ENCODE measurements at regions not wholly inside any gene's neighbourhood (a gene's known extent, or its start where the extent isn't known, plus 50 kb on each side); places are given as distances from the start of the nearest gene placed in this dataset.

GRCh38 chr15:53837263-53837662, 77.8 kb upstream of the WDR72 start:
- no peak for TF ChIP-seq FOXP2 (optimal IDR thresholded peaks at IDR 0.05; ENCODE audit: borderline replicate concordance, extremely low read depth, extremely low read length, insufficient read depth)
- TF ChIP-seq REST (IDR thresholded peaks at IDR 0.05; ENCODE audit: insufficient read depth in 1 of 2, low read depth in 2 of 2, low read length in 2 of 2), result peak in 1 of 2 experiments; percentile 48; a peak in 2 of 4 replicates
- no peak for TF ChIP-seq SIN3A (IDR thresholded peaks at IDR 0.05; ENCODE audit: borderline replicate concordance, insufficient read depth, low read length)
- TF ChIP-seq TAF1 (IDR thresholded peaks at IDR 0.05; ENCODE audit: borderline replicate concordance, insufficient read depth, low read length), result no peak
- no peak for TF ChIP-seq POLR2AphosphoS5 (IDR thresholded peaks at IDR 0.05; ENCODE audit: low read depth, low read length)

DNA sequence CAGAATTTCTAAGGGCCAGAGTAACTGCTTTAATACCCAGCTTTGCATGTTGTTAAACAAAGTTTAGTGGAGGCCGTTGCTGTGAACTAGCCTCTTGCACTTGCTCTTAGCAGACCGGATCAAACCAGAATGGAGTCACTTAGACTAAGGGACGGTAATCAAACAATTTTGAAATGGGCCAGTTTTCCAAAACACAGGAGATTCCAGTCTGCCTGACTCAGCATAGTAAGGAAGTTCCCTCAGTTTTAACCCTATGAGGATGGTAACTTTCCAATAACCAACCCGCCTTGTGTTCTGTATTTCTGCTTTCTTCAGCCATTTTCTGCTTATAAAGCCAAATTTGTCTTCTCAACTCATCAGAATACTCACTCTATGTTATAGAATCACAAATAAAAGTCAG, 77.2 kb upstream of the WDR72 start:
- TF ChIP-seq POLR2AphosphoS5 (IDR thresholded peaks at IDR 0.05; ENCODE audit: low read depth, low read length) (no peak), FOXP2 (optimal IDR thresholded peaks at IDR 0.05; ENCODE audit: borderline replicate concordance, extremely low read depth, extremely low read length, insufficient read depth) (no peak), SIN3A (IDR thresholded peaks at IDR 0.05; ENCODE audit: borderline replicate concordance, insufficient read depth, low read length) (no peak), REST (IDR thresholded peaks at IDR 0.05; ENCODE audit: insufficient read depth in 1 of 2, low read depth in 2 of 2, low read length in 2 of 2) (no peak), TAF1 (IDR thresholded peaks at IDR 0.05; ENCODE audit: borderline replicate concordance, insufficient read depth, low read length) (no peak)

DNA sequence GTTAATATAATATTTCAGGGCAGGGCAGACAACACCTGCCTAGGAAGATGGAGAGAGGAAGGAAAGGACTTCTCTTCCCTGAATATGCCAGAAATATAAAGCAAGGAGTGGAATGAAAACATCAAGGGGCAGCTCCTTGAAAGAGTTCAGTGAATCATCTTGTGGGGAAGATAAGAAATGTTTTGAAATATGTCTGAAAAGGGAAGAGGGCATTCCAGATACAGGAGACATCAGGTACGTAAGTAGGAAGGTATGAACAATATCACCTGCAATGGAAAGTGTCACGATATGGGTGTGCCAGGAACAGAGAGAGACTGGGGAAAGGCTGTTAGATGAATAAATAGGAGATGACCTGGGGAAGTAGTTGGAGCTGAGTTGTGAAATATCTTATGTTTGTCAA, 75.8 kb upstream of the WDR72 start:
- TF ChIP-seq SIN3A (IDR thresholded peaks at IDR 0.05; ENCODE audit: borderline replicate concordance, insufficient read depth, low read length) (no peak), REST (IDR thresholded peaks at IDR 0.05; ENCODE audit: insufficient read depth in 1 of 2, low read depth in 2 of 2, low read length in 2 of 2) (no peak), POLR2AphosphoS5 (IDR thresholded peaks at IDR 0.05; ENCODE audit: low read depth, low read length) (no peak), FOXP2 (optimal IDR thresholded peaks at IDR 0.05; ENCODE audit: borderline replicate concordance, extremely low read depth, extremely low read length, insufficient read depth) (no peak), TAF1 (IDR thresholded peaks at IDR 0.05; ENCODE audit: borderline replicate concordance, insufficient read depth, low read length) (no peak)

GRCh38 chr15:53834214-53834613, 74.8 kb upstream of the WDR72 start:
- TF ChIP-seq FOXP2 (optimal IDR thresholded peaks at IDR 0.05; ENCODE audit: borderline replicate concordance, extremely low read depth, extremely low read length, insufficient read depth), result no peak
- TF ChIP-seq REST (IDR thresholded peaks at IDR 0.05; ENCODE audit: insufficient read depth in 1 of 2, low read depth in 2 of 2, low read length in 2 of 2), result no peak
- no peak for TF ChIP-seq POLR2AphosphoS5 (IDR thresholded peaks at IDR 0.05; ENCODE audit: low read depth, low read length)
- no peak for TF ChIP-seq TAF1 (IDR thresholded peaks at IDR 0.05; ENCODE audit: borderline replicate concordance, insufficient read depth, low read length)
- no peak for TF ChIP-seq SIN3A (IDR thresholded peaks at IDR 0.05; ENCODE audit: borderline replicate concordance, insufficient read depth, low read length)

GRCh38 chr15:53833134-53833624, 73.7 kb upstream of the WDR72 start:
- TF ChIP-seq TAF1 (IDR thresholded peaks at IDR 0.05; ENCODE audit: borderline replicate concordance, insufficient read depth, low read length) (no peak), SIN3A (IDR thresholded peaks at IDR 0.05; ENCODE audit: borderline replicate concordance, insufficient read depth, low read length) (no peak), POLR2AphosphoS5 (IDR thresholded peaks at IDR 0.05; ENCODE audit: low read depth, low read length) (no peak), FOXP2 (optimal IDR thresholded peaks at IDR 0.05; ENCODE audit: borderline replicate concordance, extremely low read depth, extremely low read length, insufficient read depth) (no peak), REST (IDR thresholded peaks at IDR 0.05; ENCODE audit: insufficient read depth in 1 of 2, low read depth in 2 of 2, low read length in 2 of 2) (no peak)

All from PFSK-1 (cell line).